ENCODE measurements at regions not wholly inside any gene's neighbourhood (a gene's known extent, or its start where the extent isn't known, plus 50 kb on each side); places are given as distances from the start of the nearest gene placed in this dataset.

- TF ChIP-seq CTCF (IDR thresholded peaks at IDR 0.05) (no peak), USF2 (IDR thresholded peaks at IDR 0.05) (no peak), POLR2A (IDR thresholded peaks at IDR 0.05; ENCODE audit: low read length) (no peak), HMGXB4 (CRISPR knock-in tag; IDR thresholded peaks at IDR 0.05; ENCODE audit: borderline replicate concordance) (no peak), RAD21 (conservative IDR thresholded peaks at IDR 0.05 in 1 of 2, IDR thresholded peaks at IDR 0.05 in 1 of 2) (no peak), RCOR1 (IDR thresholded peaks at IDR 0.05; ENCODE audit: low read depth, low read length) (no peak), REST (IDR thresholded peaks at IDR 0.05) (no peak)
Observed at GRCh38 chr19:27892500-27892899, 1320.5 kb downstream of the UQCRFS1 start.

Measured in A549 (cell line).